Keratinocyte (primary cell): ENCODE measurements at regions not wholly inside any gene's neighbourhood (a gene's known extent, or its start where the extent isn't known, plus 50 kb on each side); places are given as distances from the start of the nearest gene placed in this dataset.

Experiments
- CTCF ChIP-seq, 3 experiments: IDR thresholded peaks in 1 of 3; conservative IDR thresholded peaks in 1 of 3; optimal IDR thresholded peaks in 1 of 3; 2 replicates in 2 of 3; 3 replicates in 1 of 3; pipeline versions ENCODE3 to v1.5.1; 2011; ENCODE audit warnings: low read length in 3 of 3, mild to moderate bottlenecking in 3 of 3, moderate library complexity in 2 of 3, control low read depth in 1 of 3, inconsistent platforms in 1 of 3; ENCODE audit not compliant: insufficient read depth in 2 of 3; ENCODE audit errors: extremely low read depth in 1 of 3
- EZH2 ChIP-seq: IDR thresholded peaks from one replicate; pipeline ENCODE4 v1.6.1; 2012; ENCODE audit warnings: inconsistent platforms, mild to moderate bottlenecking, low read length, moderate library complexity

DNA sequence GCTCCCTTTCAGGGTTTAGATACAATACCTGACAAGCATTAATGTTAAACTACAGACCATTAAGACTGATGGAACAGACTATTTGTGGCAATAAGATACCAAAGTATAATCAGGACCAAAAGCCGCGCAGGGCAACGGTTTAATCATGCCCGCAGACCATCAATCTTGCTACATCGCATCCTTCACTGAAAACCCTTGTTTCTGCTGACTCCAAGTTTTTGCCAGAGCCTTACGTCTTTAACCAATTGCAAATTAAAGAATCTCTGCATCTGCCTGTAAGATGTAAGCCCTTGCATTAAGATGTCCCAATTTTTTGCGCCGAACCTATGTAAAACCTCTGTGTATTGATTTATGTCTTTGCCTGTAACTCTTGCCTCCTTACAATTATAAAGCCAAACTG is 94.2 kb upstream of the RBBP6 start:
- no peak for TF ChIP-seq CTCF (optimal IDR thresholded peaks at IDR 0.05 in 1 of 3, IDR thresholded peaks at IDR 0.05 in 1 of 3, conservative IDR thresholded peaks at IDR 0.05 in 1 of 3; ENCODE audit: extremely low read depth in 1 of 3, insufficient read depth in 2 of 3, low read length in 3 of 3)
- TF ChIP-seq EZH2, result no peak
